ENCODE measurements at regions not wholly inside any gene's neighbourhood (a gene's known extent, or its start where the extent isn't known, plus 50 kb on each side); places are given as distances from the start of the nearest gene placed in this dataset.

- H3K9me3 Mint-ChIP-seq (ENCODE audit: low read depth, unreplicated experiment): no peaks in the 10 kb centered on the region
- intact Hi-C loops (cut with micrococcal nuclease; ENCODE audit: unreplicated experiment): no loop called here
- BruUV-seq (replicated peaks): no TSS peak
- TF ChIP-seq CTCF (IDR thresholded peaks at IDR 0.05; ENCODE audit: unreplicated experiment): no peak
- no peak overlapping the region for H3K27ac Mint-ChIP-seq (ENCODE audit: unreplicated experiment)
- no peak overlapping the region for H3K4me3 Mint-ChIP-seq (ENCODE audit: low read depth, unreplicated experiment)
- CTCF ChIA-PET: no interaction called here
- DNase-seq: no peak
- H3K36me3 Mint-ChIP-seq (ENCODE audit: insufficient read depth, unreplicated experiment): no peaks in the 10 kb centered on the region
- H3K27me3 Mint-ChIP-seq (ENCODE audit: unreplicated experiment): no peaks in the 10 kb centered on the region
- H3K4me1 Mint-ChIP-seq (ENCODE audit: low read depth, unreplicated experiment): no peaks in the 10 kb centered on the region
These were observed 189.8 kb upstream of the OPRM1 start for GRCh38 chr6:153849072-153849779.

DNA sequence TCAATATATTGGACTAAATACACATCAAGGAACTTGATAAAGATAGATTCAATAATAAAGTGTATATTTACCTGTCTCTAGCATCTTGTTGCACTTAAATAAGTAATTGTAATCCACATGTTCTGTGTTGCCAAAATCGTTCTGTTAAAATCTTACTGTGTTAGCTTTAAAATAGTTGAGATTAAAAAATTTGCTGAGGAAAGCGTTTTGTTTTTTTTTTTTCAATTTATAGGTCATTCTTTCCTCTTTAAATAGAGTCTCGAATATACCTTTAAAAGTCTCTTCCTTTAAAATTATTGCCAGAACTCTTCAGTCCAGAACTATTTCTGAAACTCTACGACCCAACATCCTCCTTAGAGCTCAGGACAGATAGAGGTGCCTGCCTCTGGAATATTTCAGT is 195.6 kb upstream of the OPRM1 start:
- BruUV-seq (replicated peaks): no TSS peak

GRCh38 chr6:153842491-153842890 is 196.5 kb upstream of the OPRM1 start:
- Mint-ChIP-seq H3K36me3 (ENCODE audit: insufficient read depth, unreplicated experiment) (no peaks in the 10 kb centered on the region), H3K4me1 (ENCODE audit: low read depth, unreplicated experiment) (no peaks in the 10 kb centered on the region), H3K4me3 (ENCODE audit: low read depth, unreplicated experiment) (no peak overlapping the region), H3K9me3 (ENCODE audit: low read depth, unreplicated experiment) (no peaks in the 10 kb centered on the region), H3K27me3 (ENCODE audit: unreplicated experiment) (no peaks in the 10 kb centered on the region), H3K27ac (ENCODE audit: unreplicated experiment) (no peak overlapping the region)
- no peak for DNase-seq
- intact Hi-C loops (cut with micrococcal nuclease; ENCODE audit: unreplicated experiment): no loop called here
- CTCF ChIA-PET: no interaction called here
- BruUV-seq (replicated peaks): no TSS peak
- TF ChIP-seq CTCF (IDR thresholded peaks at IDR 0.05; ENCODE audit: unreplicated experiment): no peak

More for the DNA sequence above, 195.6 kb upstream of the OPRM1 start:
- no peaks in the 10 kb centered on the region for H3K27me3 Mint-ChIP-seq (ENCODE audit: unreplicated experiment)
- H3K36me3 Mint-ChIP-seq (ENCODE audit: insufficient read depth, unreplicated experiment): no peaks in the 10 kb centered on the region
- no peaks in the 10 kb centered on the region for H3K9me3 Mint-ChIP-seq (ENCODE audit: low read depth, unreplicated experiment)
- H3K27ac Mint-ChIP-seq (ENCODE audit: unreplicated experiment): no peak overlapping the region
- intact Hi-C loops (cut with micrococcal nuclease; ENCODE audit: unreplicated experiment): no loop called here
- no peaks in the 10 kb centered on the region for H3K4me1 Mint-ChIP-seq (ENCODE audit: low read depth, unreplicated experiment)
- no peak for DNase-seq
- H3K4me3 Mint-ChIP-seq (ENCODE audit: low read depth, unreplicated experiment): no peak overlapping the region
- CTCF ChIA-PET: no interaction called here
- no peak for TF ChIP-seq CTCF (IDR thresholded peaks at IDR 0.05; ENCODE audit: unreplicated experiment)

DNA sequence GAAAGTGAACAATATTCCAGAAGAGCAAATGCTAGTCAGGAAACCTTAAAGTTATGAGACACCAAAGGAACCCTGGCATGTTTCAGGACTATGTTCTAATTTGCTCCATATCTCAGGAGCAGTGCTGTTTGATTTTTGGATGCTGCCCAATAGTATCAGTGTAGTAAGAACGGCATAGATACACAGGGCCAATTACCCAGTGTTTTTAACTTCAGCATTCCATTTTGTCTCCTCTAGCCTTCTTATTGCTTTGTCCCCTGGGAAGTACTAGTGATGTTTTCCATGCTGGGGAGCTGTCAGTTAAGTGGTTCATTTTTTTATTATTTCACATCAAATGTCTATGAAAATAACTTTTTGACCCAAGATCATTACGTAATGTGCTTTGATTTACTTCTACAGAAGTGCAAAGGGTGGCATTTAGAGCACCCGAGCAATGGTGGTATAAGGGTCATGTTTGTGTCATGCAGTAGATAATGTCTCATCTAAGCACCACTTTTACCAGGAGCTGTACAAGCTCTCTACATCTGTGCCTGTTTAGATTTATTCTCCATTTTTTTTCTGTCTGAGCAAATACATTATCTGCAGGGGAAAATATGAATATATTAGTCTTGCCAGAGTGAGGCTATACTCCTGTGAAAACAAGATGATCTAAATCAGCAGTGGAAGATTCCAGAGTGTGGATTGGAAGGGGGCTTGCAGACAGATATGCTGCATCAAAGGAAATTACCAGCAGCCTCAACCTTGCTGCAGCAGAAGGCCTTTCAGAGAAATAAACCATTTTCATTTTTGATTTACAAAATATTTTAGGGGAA is 198.8 kb upstream of the OPRM1 start:
- TF ChIP-seq CTCF (IDR thresholded peaks at IDR 0.05; ENCODE audit: unreplicated experiment): no peak
- no peaks in the 10 kb centered on the region for H3K4me1 Mint-ChIP-seq (ENCODE audit: low read depth, unreplicated experiment)
- DNase-seq: no peak
- no TSS peak for BruUV-seq (replicated peaks)
- no peaks in the 10 kb centered on the region for H3K36me3 Mint-ChIP-seq (ENCODE audit: insufficient read depth, unreplicated experiment)
- no peaks in the 10 kb centered on the region for H3K27me3 Mint-ChIP-seq (ENCODE audit: unreplicated experiment)
- H3K9me3 Mint-ChIP-seq (ENCODE audit: low read depth, unreplicated experiment): no peaks in the 10 kb centered on the region
- CTCF ChIA-PET: no interaction called here
- intact Hi-C loops (cut with micrococcal nuclease; ENCODE audit: unreplicated experiment): no loop called here
- no peak overlapping the region for H3K27ac Mint-ChIP-seq (ENCODE audit: unreplicated experiment)
- H3K4me3 Mint-ChIP-seq (ENCODE audit: low read depth, unreplicated experiment): no peak overlapping the region

Measured in Calu3 (cell line).